ENCODE measurements at regions not wholly inside any gene's neighbourhood (a gene's known extent, or its start where the extent isn't known, plus 50 kb on each side); places are given as distances from the start of the nearest gene placed in this dataset.

DNA sequence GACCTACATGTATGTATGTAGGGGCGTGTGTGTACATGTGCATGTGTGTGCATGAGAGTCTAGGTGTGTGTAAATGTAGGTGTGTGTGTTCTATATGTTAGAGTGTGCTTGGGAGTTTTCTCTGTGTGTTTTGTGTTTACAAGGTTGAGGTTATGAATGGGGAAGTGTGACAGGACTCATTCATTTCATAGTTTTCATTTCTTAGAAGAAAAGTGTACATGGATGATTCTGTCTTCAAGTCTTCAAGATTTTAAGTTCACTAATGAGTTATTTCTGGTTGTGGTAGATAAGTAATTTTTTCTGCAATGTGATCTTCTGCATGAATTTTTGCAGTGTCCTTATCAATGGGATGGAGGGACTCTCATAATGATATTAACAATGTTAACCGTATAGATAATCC, 118.2 kb upstream of the SLC10A2 start:
- no peak for DNase-seq (ENCODE audit: insufficient read length, low spot score, missing footprints)

DNA sequence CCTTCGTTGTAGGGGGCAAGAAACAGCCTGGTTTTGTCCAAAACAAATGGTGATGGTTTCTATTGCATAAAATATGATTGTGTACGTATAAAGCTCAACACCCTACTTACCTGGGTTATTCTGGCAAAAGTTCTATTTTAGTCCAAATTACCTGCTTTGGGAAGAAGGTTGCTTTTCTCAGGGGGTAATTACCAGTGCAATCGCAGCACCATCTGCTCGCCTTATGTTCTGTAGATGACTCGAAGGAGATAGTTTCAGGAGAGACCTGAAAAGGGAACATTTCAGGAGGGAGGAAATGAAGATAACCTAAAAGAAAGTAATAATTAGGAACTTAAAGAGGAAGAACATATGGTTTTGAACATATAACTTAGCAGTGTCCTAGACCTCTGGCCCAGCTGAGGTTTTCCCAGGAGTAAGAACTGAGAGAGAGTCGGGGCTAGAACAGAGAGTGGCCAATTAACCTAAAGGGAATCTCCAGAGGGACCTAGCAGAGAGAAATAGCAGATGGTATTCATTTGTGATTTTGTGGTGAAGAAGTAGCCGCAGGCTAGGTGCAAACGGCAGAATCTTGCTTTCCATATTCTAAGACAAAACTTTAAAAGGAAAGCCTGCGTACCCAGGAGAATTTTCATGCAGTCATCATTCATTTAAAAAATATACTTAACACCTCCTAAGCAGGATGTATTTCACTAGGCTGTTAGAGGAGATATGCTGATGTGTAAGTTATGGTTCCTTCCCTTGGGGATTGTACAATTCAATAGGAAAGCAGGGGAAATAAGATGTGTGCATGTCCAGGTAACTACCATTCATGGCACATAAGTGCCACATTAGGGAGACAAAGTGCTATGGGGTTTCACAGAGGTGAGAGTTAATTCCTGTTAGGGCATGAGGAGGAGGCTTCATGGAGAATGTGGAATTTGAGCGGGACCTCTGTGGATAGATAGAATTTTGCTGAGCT, 113.0 kb upstream of the SLC10A2 start:
- H3K36me3 ChIP-seq (ENCODE audit: insufficient read depth, low read length): no peaks in the 10 kb centered on the region

More for the DNA sequence above, 118.2 kb upstream of the SLC10A2 start:
- no peak overlapping the region for H3K27ac ChIP-seq (ENCODE audit: low read depth, low read length)
- no peaks in the 10 kb centered on the region for H3K36me3 ChIP-seq (ENCODE audit: insufficient read depth, low read length)
- no peak overlapping the region for H3K4me3 ChIP-seq (ENCODE audit: insufficient read depth, low read length)
- H3K4me1 ChIP-seq (ENCODE audit: insufficient read depth, low read length): no peaks in the 10 kb centered on the region
- no peak overlapping the region for H3K4me2 ChIP-seq (ENCODE audit: insufficient read depth, low read length)
- no peak overlapping the region for H2AFZ ChIP-seq (ENCODE audit: low read length)
- H4K20me1 ChIP-seq (ENCODE audit: insufficient read depth, low read length): no peaks in the 10 kb centered on the region
- H3K79me2 ChIP-seq (ENCODE audit: insufficient read depth, low read length): no peaks in the 10 kb centered on the region
- H3K9me3 ChIP-seq (ENCODE audit: low read depth, low read length): peaks cover 8% of the 10 kb centered on the region
- no peaks in the 10 kb centered on the region for H3K27me3 ChIP-seq (ENCODE audit: insufficient read depth, low read length)
- TF ChIP-seq, protein P1, sequence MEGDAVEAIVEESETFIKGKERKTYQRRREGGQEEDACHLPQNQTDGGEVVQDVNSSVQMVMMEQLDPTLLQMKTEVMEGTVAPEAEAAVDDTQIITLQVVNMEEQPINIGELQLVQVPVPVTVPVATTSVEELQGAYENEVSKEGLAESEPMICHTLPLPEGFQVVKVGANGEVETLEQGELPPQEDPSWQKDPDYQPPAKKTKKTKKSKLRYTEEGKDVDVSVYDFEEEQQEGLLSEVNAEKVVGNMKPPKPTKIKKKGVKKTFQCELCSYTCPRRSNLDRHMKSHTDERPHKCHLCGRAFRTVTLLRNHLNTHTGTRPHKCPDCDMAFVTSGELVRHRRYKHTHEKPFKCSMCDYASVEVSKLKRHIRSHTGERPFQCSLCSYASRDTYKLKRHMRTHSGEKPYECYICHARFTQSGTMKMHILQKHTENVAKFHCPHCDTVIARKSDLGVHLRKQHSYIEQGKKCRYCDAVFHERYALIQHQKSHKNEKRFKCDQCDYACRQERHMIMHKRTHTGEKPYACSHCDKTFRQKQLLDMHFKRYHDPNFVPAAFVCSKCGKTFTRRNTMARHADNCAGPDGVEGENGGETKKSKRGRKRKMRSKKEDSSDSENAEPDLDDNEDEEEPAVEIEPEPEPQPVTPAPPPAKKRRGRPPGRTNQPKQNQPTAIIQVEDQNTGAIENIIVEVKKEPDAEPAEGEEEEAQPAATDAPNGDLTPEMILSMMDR (IDR thresholded peaks at IDR 0.05; ENCODE audit: extremely low read depth, low read depth, low read length): no peak

DNA sequence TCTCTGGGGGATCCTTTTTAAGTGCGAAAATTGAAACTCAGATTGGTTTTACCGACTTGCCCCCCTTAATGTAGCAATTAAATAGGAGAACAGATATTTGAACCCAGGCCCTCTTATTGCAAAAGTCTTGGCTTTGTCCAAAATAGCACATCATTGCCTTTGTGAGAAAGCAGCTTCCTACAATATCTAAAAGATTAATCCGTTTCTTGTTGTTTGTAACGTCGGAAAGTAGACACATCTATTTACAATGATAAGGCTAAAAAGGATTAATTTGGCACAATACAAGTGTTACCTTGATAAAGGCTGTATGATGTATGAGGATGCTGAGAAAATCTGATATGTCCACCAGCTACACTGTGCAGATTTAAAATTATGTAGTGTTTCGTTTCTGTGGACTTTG, 108.7 kb upstream of the SLC10A2 start:
- Histone ChIP-seq H3K79me2 (ENCODE audit: insufficient read depth, low read length) (no peaks in the 10 kb centered on the region), H3K9me3 (ENCODE audit: low read depth, low read length) (no peaks in the 10 kb centered on the region), H3K4me2 (ENCODE audit: insufficient read depth, low read length) (no peak overlapping the region), H3K4me1 (ENCODE audit: insufficient read depth, low read length) (no peaks in the 10 kb centered on the region), H3K27ac (ENCODE audit: low read depth, low read length) (no peak overlapping the region), H2AFZ (ENCODE audit: low read length) (no peak overlapping the region), H3K4me3 (ENCODE audit: insufficient read depth, low read length) (no peak overlapping the region), H3K36me3 (ENCODE audit: insufficient read depth, low read length) (no peaks in the 10 kb centered on the region), H3K27me3 (ENCODE audit: insufficient read depth, low read length) (no peaks in the 10 kb centered on the region), H4K20me1 (ENCODE audit: insufficient read depth, low read length) (no peaks in the 10 kb centered on the region)
- DNase-seq (ENCODE audit: insufficient read length, low spot score, missing footprints): no peak
- TF ChIP-seq, protein P1 (IDR thresholded peaks at IDR 0.05; ENCODE audit: extremely low read depth, low read depth, low read length): no peak

More for the DNA sequence above, 113.0 kb upstream of the SLC10A2 start:
- Histone ChIP-seq H3K4me2 (ENCODE audit: insufficient read depth, low read length) (no peak overlapping the region), H3K27ac (ENCODE audit: low read depth, low read length) (no peak overlapping the region), H2AFZ (ENCODE audit: low read length) (no peak overlapping the region), H3K27me3 (ENCODE audit: insufficient read depth, low read length) (no peaks in the 10 kb centered on the region), H3K4me1 (ENCODE audit: insufficient read depth, low read length) (no peaks in the 10 kb centered on the region), H4K20me1 (ENCODE audit: insufficient read depth, low read length) (no peaks in the 10 kb centered on the region), H3K4me3 (ENCODE audit: insufficient read depth, low read length) (no peak overlapping the region), H3K9me3 (ENCODE audit: low read depth, low read length) (peaks cover 5% of the 10 kb centered on the region), H3K79me2 (ENCODE audit: insufficient read depth, low read length) (no peaks in the 10 kb centered on the region)
- TF ChIP-seq, protein P1 (IDR thresholded peaks at IDR 0.05; ENCODE audit: extremely low read depth, low read depth, low read length): no peak
- no peak for DNase-seq (ENCODE audit: insufficient read length, low spot score, missing footprints)

DNA sequence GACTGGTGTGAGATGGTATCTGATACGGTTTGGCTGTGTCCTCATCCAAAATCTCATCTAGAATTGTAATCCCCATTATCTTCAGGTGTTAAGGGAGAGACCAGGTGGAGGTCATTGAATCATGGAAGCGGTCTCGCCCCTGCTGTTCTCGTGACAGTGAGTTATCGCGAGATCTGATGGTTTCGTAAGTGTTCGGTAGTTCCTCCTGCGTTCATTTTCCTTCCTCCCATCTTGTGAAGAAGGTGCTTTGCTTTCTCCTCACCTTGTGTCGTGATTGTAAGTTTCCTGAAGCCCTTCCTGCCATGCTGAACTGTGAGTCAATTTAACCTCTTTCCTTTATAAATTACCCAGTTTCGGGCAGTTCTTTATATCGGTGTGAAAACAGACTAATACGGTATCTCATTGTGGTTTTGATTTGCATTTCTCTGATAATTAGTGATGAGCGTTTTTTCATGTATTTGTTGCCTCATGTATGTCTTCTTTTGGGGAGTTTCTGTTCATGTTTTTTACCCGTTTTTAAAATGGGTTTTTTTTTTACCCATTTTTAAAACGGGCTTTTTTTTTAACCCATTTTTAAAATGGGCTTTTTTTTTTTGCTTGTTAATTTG, 102.8 kb upstream of the SLC10A2 start:
- H3K4me1 ChIP-seq (ENCODE audit: insufficient read depth, low read length): no peaks in the 10 kb centered on the region
- TF ChIP-seq, protein P1 (IDR thresholded peaks at IDR 0.05; ENCODE audit: extremely low read depth, low read depth, low read length): no peak
- DNase-seq (ENCODE audit: insufficient read length, low spot score, missing footprints): no peak
- no peaks in the 10 kb centered on the region for H3K9me3 ChIP-seq (ENCODE audit: low read depth, low read length)
- H3K27ac ChIP-seq (ENCODE audit: low read depth, low read length): no peak overlapping the region
- H3K4me3 ChIP-seq (ENCODE audit: insufficient read depth, low read length): no peak overlapping the region
- H3K79me2 ChIP-seq (ENCODE audit: insufficient read depth, low read length): no peaks in the 10 kb centered on the region
- no peak overlapping the region for H3K4me2 ChIP-seq (ENCODE audit: insufficient read depth, low read length)
- H3K27me3 ChIP-seq (ENCODE audit: insufficient read depth, low read length): no peaks in the 10 kb centered on the region
- no peak overlapping the region for H2AFZ ChIP-seq (ENCODE audit: low read length)
- H3K36me3 ChIP-seq (ENCODE audit: insufficient read depth, low read length): no peaks in the 10 kb centered on the region
- H4K20me1 ChIP-seq (ENCODE audit: insufficient read depth, low read length): no peaks in the 10 kb centered on the region

Data from osteoblast (primary cell).